IMR-90 (cell line): ENCODE measurements at regions not wholly inside any gene's neighbourhood (a gene's known extent, or its start where the extent isn't known, plus 50 kb on each side); places are given as distances from the start of the nearest gene placed in this dataset.

Experiments
- ATAC-seq: fragments of 200-7000 bp; cut with Tn5 transposase; 2 replicates; pipeline ENCODE4 v1.9.1; 2020; ENCODE audit warnings: low read depth, mild to moderate bottlenecking, moderate library complexity
- BruUV-seq: library from RNA; stranded (reverse); fragments of 400-500 nt; replicated peaks from 2 replicates; lab custom pipeline; 2021; lab: Mats Ljungman, UMichigan
- CTCF ChIA-PET: fragments of 300-600 bp; formaldehyde crosslinking; extraction: SDS; loops from one replicate; lab custom pipeline; 2021; ENCODE audit warnings: antibody characterized with exemption; lab: Yijun Ruan, JAX
- POLR2A ChIA-PET: fragments of 300-600 bp; sonication (Branson Sonifier 250); formaldehyde crosslinking; loops from one replicate; lab custom pipeline; 2022; ENCODE audit warnings: antibody characterized with exemption; ENCODE audit not compliant: unreplicated experiment; lab: Charles Lee
- DNase-seq: peaks from one replicate; pipeline ENCODE4 v3.0.0; 2013
- H2AFZ ChIP-seq: replicated peaks from 2 replicates; pipeline ENCODE3; 2013; ENCODE audit warnings: low read length, mild to moderate bottlenecking; ENCODE audit not compliant: poor library complexity
- H2AK5ac ChIP-seq: 2 replicates; pipeline ENCODE4 v1.6.1; 2013; ENCODE audit warnings: low read depth, low read length, inconsistent platforms
- H2AK9ac ChIP-seq: replicated peaks from 2 replicates; pipeline ENCODE3; 2013; ENCODE audit warnings: mild to moderate bottlenecking, low read depth, low read length, moderate library complexity; ENCODE audit not compliant: poor library complexity
- H2BK120ac ChIP-seq: 2 replicates; pipeline ENCODE4 v1.6.1; 2013; ENCODE audit warnings: low read depth, low read length, inconsistent platforms
- H2BK15ac ChIP-seq: 3 replicates; pipeline ENCODE4 v1.6.1; 2013; ENCODE audit warnings: low read depth, low read length, inconsistent platforms
- H2BK20ac ChIP-seq: 2 replicates; pipeline ENCODE4 v1.6.1; 2013; ENCODE audit warnings: low read depth, mild to moderate bottlenecking, inconsistent platforms, low read length, moderate library complexity
- H2BK5ac ChIP-seq: 2 replicates; pipeline ENCODE4 v1.6.1; 2013; ENCODE audit warnings: mild to moderate bottlenecking, low read depth, low read length, inconsistent platforms; ENCODE audit not compliant: poor library complexity, severe bottlenecking
- H3K14ac ChIP-seq: replicated peaks from 2 replicates; pipeline ENCODE4 v1.6.1; 2013; ENCODE audit warnings: low read depth, low read length, inconsistent platforms
- H3K18ac ChIP-seq: 2 replicates; pipeline ENCODE4 v1.6.1; 2013; ENCODE audit warnings: low read depth, low read length, control low read depth
- H3K23ac ChIP-seq: 2 replicates; pipeline ENCODE4 v1.6.1; 2013; ENCODE audit warnings: low read depth, low read length, inconsistent platforms
- H3K27ac ChIP-seq: 2 replicates; pipeline ENCODE4 v1.5.1; 2013; ENCODE audit warnings: mild to moderate bottlenecking, control low read depth, low read length; ENCODE audit not compliant: insufficient read depth
- H3K27me3 ChIP-seq: 2 replicates; pipeline ENCODE4 v1.6.1; 2013; ENCODE audit warnings: low read length; ENCODE audit not compliant: control insufficient read depth, insufficient read depth
- H3K36me3 ChIP-seq: 2 replicates; pipeline ENCODE4 v1.6.1; 2013; ENCODE audit warnings: low read length, mixed read lengths; ENCODE audit not compliant: control insufficient read depth, insufficient read depth
- H3K4ac ChIP-seq: 2 replicates; pipeline ENCODE4 v1.6.1; 2013; ENCODE audit warnings: low read depth, low read length, inconsistent platforms
- H3K4me1 ChIP-seq: 2 replicates; pipeline ENCODE4 v1.6.1; 2013; ENCODE audit warnings: low read length, mixed read lengths; ENCODE audit not compliant: control insufficient read depth, insufficient read depth
- H3K4me2 ChIP-seq: 2 replicates; pipeline ENCODE4 v1.6.1; 2013; ENCODE audit warnings: low read depth, mild to moderate bottlenecking, control low read depth, low read length, moderate library complexity
- H3K4me3 ChIP-seq: 2 replicates; pipeline ENCODE4 v1.5.1; 2013; ENCODE audit warnings: low read depth, mild to moderate bottlenecking, control low read depth, low read length, moderate library complexity; ENCODE audit not compliant: insufficient read depth
- H3K56ac ChIP-seq: 2 replicates; pipeline ENCODE4 v1.6.1; 2013; ENCODE audit warnings: low read length, inconsistent platforms; ENCODE audit not compliant: insufficient read depth; ENCODE audit errors: extremely low read depth
- H3K79me1 ChIP-seq, 2 experiments: 2 replicates each; pipeline ENCODE4 v1.6.1; 2013; ENCODE audit warnings: low read length in 2 of 2, inconsistent platforms in 1 of 2, low read depth in 1 of 2
- H3K9ac ChIP-seq: 2 replicates; pipeline ENCODE4 v1.6.1; 2013; ENCODE audit warnings: low read depth, low read length, control low read depth
- H3K9me1 ChIP-seq: 2 replicates; pipeline ENCODE4 v1.6.1; 2013; ENCODE audit warnings: low read length, inconsistent platforms; ENCODE audit not compliant: insufficient read depth
- H3K9me3 ChIP-seq: 2 replicates; pipeline ENCODE4 v1.6.1; 2013; ENCODE audit warnings: low read length; ENCODE audit not compliant: control insufficient read depth, insufficient read depth
- H4K20me1 ChIP-seq: 2 replicates; pipeline ENCODE4 v1.6.1; 2013; ENCODE audit warnings: low read length, inconsistent platforms; ENCODE audit not compliant: insufficient read depth
- H4K5ac ChIP-seq: 2 replicates; pipeline ENCODE4 v1.6.1; 2013; ENCODE audit warnings: mild to moderate bottlenecking, low read depth, low read length, control low read depth
- H4K8ac ChIP-seq, 2 experiments: 2 replicates each; pipeline ENCODE4 v1.6.1; 2013; ENCODE audit warnings: low read depth in 2 of 2, low read length in 2 of 2, control low read depth in 1 of 2, inconsistent platforms in 1 of 2
- H4K91ac ChIP-seq: 2 replicates; pipeline ENCODE4 v1.6.1; 2013; ENCODE audit warnings: low read depth, low read length, inconsistent platforms; ENCODE audit not compliant: insufficient read depth
- BHLHE40 ChIP-seq: fragments of 150-350 bp; IDR thresholded peaks from 2 replicates; pipeline ENCODE4 v1.6.1; 2016; ENCODE audit warnings: mild to moderate bottlenecking, low read depth, low read length
- CEBPB ChIP-seq: IDR thresholded peaks from 2 replicates; pipeline ENCODE4 v1.6.1; 2012; ENCODE audit warnings: low read depth, low read length, improper control_type of control experiment
- CHD1 ChIP-seq: IDR thresholded peaks from 2 replicates; pipeline ENCODE4 v1.6.1; 2012; ENCODE audit warnings: low read depth, low read length, improper control_type of control experiment
- FOS ChIP-seq: fragments of 150-350 bp; IDR thresholded peaks from 2 replicates; pipeline ENCODE4 v1.6.1; 2016; ENCODE audit warnings: low read depth, low read length
- MAFK ChIP-seq: IDR thresholded peaks from 2 replicates; pipeline ENCODE4 v1.6.1; 2012; ENCODE audit warnings: low read depth, low read length, improper control_type of control experiment
- MAZ ChIP-seq: IDR thresholded peaks from 2 replicates; pipeline ENCODE4 v1.6.1; 2012; ENCODE audit warnings: low read depth, mild to moderate bottlenecking, low read length, improper control_type of control experiment, moderate library complexity, borderline replicate concordance
- MXI1 ChIP-seq: IDR thresholded peaks from 2 replicates; pipeline ENCODE4 v1.6.1; 2012; ENCODE audit warnings: low read depth, mild to moderate bottlenecking, low read length, moderate library complexity, borderline replicate concordance
- NFE2L2 ChIP-seq: fragments of 150-350 bp; IDR thresholded peaks from 2 replicates; pipeline ENCODE4 v1.6.1; 2016; ENCODE audit warnings: low read depth, mild to moderate bottlenecking, low read length
- POLR2A ChIP-seq: IDR thresholded peaks from 2 replicates; pipeline ENCODE4 v1.6.1; 2012; ENCODE audit warnings: mild to moderate bottlenecking, low read depth, low read length
- RAD21 ChIP-seq: IDR thresholded peaks from 2 replicates; pipeline ENCODE4 v1.6.1; 2012; ENCODE audit warnings: low read length, improper control_type of control experiment
- RCOR1 ChIP-seq: IDR thresholded peaks from 2 replicates; pipeline ENCODE4 v1.6.1; 2012; ENCODE audit warnings: mild to moderate bottlenecking, low read length, improper control_type of control experiment; ENCODE audit not compliant: insufficient replicate concordance
- RFX5 ChIP-seq: IDR thresholded peaks from 2 replicates; pipeline ENCODE4 v1.8.0; 2012; ENCODE audit warnings: low read depth, mild to moderate bottlenecking, low read length, moderate library complexity
- SMC3 ChIP-seq: fragments of 150-350 bp; IDR thresholded peaks from 2 replicates; pipeline ENCODE4 v1.6.1; 2016; ENCODE audit warnings: low read depth, mild to moderate bottlenecking, antibody characterized with exemption, low read length, moderate library complexity
- USF2 ChIP-seq: fragments of 150-350 bp; IDR thresholded peaks from 2 replicates; pipeline ENCODE4 v1.6.1; 2017; ENCODE audit warnings: mild to moderate bottlenecking, antibody characterized with exemption, low read length, low read depth
- WGBS, 2 experiments: methylation state at CpG; one replicate each; pipeline versions ENCODE4 v1.1.5 to v1.1.7; 2013; ENCODE audit warnings: missing lambda C conversion rate in 2 of 2; ENCODE audit not compliant: insufficient read length in 1 of 2; ENCODE audit errors: extremely low coverage in 2 of 2; 5-methylcytosine and 5-hydroxymethylcytosine counted together
- dilution Hi-C: fragments of 300-500 bp; cut with HindIII; formaldehyde crosslinking; loops from one replicate; pipeline ENCODE4 v1.14.3; 2018; ENCODE audit warnings: low sequenced_read_pairs; ENCODE audit not compliant: unreplicated experiment
- in situ Hi-C: fragments of 300-500 bp; cut with MboI; formaldehyde crosslinking; loops from 3 replicates; pipeline ENCODE4 v1.14.3; 2019; ENCODE audit warnings: low sequenced_read_pairs, inconsistent platforms, mixed read lengths
- intact Hi-C: fragments of 100-400 bp; cut with micrococcal nuclease; formaldehyde crosslinking; loops from 2 replicates; pipeline ENCODE4 v1.10.0; 2022
- TF ChIP-seq, protein P1 (sequence below): conservative IDR thresholded peaks from 2 replicates; pipeline ENCODE4 v1.5.1; 2012; ENCODE audit warnings: mild to moderate bottlenecking, low read depth, low read length, improper control_type of control experiment
- TF ChIP-seq, protein P2 (sequence below): fragments of 150-350 bp; IDR thresholded peaks from 2 replicates; pipeline ENCODE4 v1.6.1; 2016; ENCODE audit warnings: low read depth, mild to moderate bottlenecking, low read length, moderate library complexity, borderline replicate concordance

- Histone ChIP-seq H2BK20ac (no peak overlapping the region), H2BK120ac (no peak overlapping the region), H3K36me3 (no peaks in the 10 kb centered on the region), H3K27ac (no peak overlapping the region), H3K79me1 (no peaks in the 10 kb centered on the region), H3K23ac (no peak overlapping the region), H2BK5ac (no peak overlapping the region), H3K14ac (no peak overlapping the region), H2AK5ac (no peak overlapping the region), H3K9ac (no peak overlapping the region), H2AFZ (no peak overlapping the region), H3K4ac (no peak overlapping the region), H3K4me2 (no peak overlapping the region), H4K8ac (no peak overlapping the region), H3K4me3 (no peak overlapping the region), H4K20me1 (no peaks in the 10 kb centered on the region), H3K56ac (no peak overlapping the region), H3K27me3 (no peaks in the 10 kb centered on the region), H4K91ac (no peak overlapping the region), H3K9me3 (no peaks in the 10 kb centered on the region), H2BK15ac (no peak overlapping the region), H2AK9ac (no peak overlapping the region), H4K5ac (no peak overlapping the region), H3K4me1 (peaks cover 2% of the 10 kb centered on the region), H3K9me1 (no peaks in the 10 kb centered on the region), H3K18ac (no peak overlapping the region)
- TF ChIP-seq SMC3 (no peak), RFX5 (no peak), CHD1 (no peak), NFE2L2 (no peak), USF2 (no peak), MAZ (no peak), CEBPB (no peak), RAD21 (no peak), MXI1 (no peak), RCOR1 (no peak), POLR2A (no peak), MAFK (no peak), BHLHE40 (no peak), FOS (no peak)
- TF ChIP-seq, protein P1, sequence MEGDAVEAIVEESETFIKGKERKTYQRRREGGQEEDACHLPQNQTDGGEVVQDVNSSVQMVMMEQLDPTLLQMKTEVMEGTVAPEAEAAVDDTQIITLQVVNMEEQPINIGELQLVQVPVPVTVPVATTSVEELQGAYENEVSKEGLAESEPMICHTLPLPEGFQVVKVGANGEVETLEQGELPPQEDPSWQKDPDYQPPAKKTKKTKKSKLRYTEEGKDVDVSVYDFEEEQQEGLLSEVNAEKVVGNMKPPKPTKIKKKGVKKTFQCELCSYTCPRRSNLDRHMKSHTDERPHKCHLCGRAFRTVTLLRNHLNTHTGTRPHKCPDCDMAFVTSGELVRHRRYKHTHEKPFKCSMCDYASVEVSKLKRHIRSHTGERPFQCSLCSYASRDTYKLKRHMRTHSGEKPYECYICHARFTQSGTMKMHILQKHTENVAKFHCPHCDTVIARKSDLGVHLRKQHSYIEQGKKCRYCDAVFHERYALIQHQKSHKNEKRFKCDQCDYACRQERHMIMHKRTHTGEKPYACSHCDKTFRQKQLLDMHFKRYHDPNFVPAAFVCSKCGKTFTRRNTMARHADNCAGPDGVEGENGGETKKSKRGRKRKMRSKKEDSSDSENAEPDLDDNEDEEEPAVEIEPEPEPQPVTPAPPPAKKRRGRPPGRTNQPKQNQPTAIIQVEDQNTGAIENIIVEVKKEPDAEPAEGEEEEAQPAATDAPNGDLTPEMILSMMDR, result no peak
- TF ChIP-seq, protein P2, sequence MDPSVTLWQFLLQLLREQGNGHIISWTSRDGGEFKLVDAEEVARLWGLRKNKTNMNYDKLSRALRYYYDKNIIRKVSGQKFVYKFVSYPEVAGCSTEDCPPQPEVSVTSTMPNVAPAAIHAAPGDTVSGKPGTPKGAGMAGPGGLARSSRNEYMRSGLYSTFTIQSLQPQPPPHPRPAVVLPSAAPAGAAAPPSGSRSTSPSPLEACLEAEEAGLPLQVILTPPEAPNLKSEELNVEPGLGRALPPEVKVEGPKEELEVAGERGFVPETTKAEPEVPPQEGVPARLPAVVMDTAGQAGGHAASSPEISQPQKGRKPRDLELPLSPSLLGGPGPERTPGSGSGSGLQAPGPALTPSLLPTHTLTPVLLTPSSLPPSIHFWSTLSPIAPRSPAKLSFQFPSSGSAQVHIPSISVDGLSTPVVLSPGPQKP, result no peak
- DNase-seq (no peak), ATAC-seq (no peak)
- CTCF ChIA-PET, result interaction anchor here (0.6 kb wide), 1 partner anchor 721 kb away, joined by 3 read pairs; no protein-coding TSS in a partner anchor
- intact Hi-C loops, result loop anchor here (5.0 to 10.0 kb wide), 3 partner anchors 206 to 404 kb away; no protein-coding TSS in a partner anchor
- POLR2A ChIA-PET, result interaction anchor here (0.6 kb wide), 1 partner anchor 168 kb away, joined by 20 read pairs; no protein-coding TSS in a partner anchor
- BruUV-seq, result no TSS peak
- in situ Hi-C loops, result no loop called here
- no CpG with 5 or more reads among the region's 2 CpGs for WGBS, 2 experiments
- dilution Hi-C loops, result no loop called here
These were observed 120.8 kb upstream of the RAP2B start for GRCh38 chr3:153041181-153041580.
